ENCODE measurements at regions not wholly inside any gene's neighbourhood (a gene's known extent, or its start where the extent isn't known, plus 50 kb on each side); places are given as distances from the start of the nearest gene placed in this dataset.
A peak's percentile ranks its signal among the peaks of the same experiment; 100 is the strongest.

- DNase-seq (ENCODE audit: low spot score): no peak
- in situ Hi-C loops (cut with MboI; ENCODE audit: low pct_unique_long_range_greater_than_20kb, low sequenced_read_pairs, unreplicated experiment): no loop called here
- no peak for TF ChIP-seq CTCF (IDR thresholded peaks at IDR 0.05; ENCODE audit: extremely low read depth, insufficient read depth, missing control alignments)
These were observed 61.7 kb upstream of the PSD2 start for GRCh38 chr5:139733698-139734538.

- no peak for TF ChIP-seq CTCF (IDR thresholded peaks at IDR 0.05; ENCODE audit: extremely low read depth, insufficient read depth, missing control alignments)
- no peak for DNase-seq (ENCODE audit: low spot score)
- in situ Hi-C loops (cut with MboI; ENCODE audit: low pct_unique_long_range_greater_than_20kb, low sequenced_read_pairs, unreplicated experiment): no loop called here
These were observed 61.1 kb upstream of the PSD2 start for GRCh38 chr5:139734539-139734916.

- DNase-seq (ENCODE audit: low spot score): no peak
- in situ Hi-C loops (cut with MboI; ENCODE audit: low pct_unique_long_range_greater_than_20kb, low sequenced_read_pairs, unreplicated experiment): no loop called here
- TF ChIP-seq CTCF (IDR thresholded peaks at IDR 0.05; ENCODE audit: extremely low read depth, insufficient read depth, missing control alignments): no peak
These were observed 57.1 kb upstream of the PSD2 start for GRCh38 chr5:139738193-139739149.

- TF ChIP-seq CTCF (IDR thresholded peaks at IDR 0.05; ENCODE audit: extremely low read depth, insufficient read depth, missing control alignments): no peak
- no peak for DNase-seq (ENCODE audit: low spot score)
- in situ Hi-C loops (cut with MboI; ENCODE audit: low pct_unique_long_range_greater_than_20kb, low sequenced_read_pairs, unreplicated experiment): no loop called here
These were observed 56.2 kb upstream of the PSD2 start for GRCh38 chr5:139739150-139739974.

GRCh38 chr5:139740138-139740991 is 55.2 kb upstream of the PSD2 start:
- no peak for TF ChIP-seq CTCF (IDR thresholded peaks at IDR 0.05; ENCODE audit: extremely low read depth, insufficient read depth, missing control alignments)
- peak; percentile 61 for DNase-seq (ENCODE audit: low spot score)
- in situ Hi-C loops (cut with MboI; ENCODE audit: low pct_unique_long_range_greater_than_20kb, low sequenced_read_pairs, unreplicated experiment): no loop called here
